HuH-7 (cell line): ENCODE measurements at regions not wholly inside any gene's neighbourhood (a gene's known extent, or its start where the extent isn't known, plus 50 kb on each side); places are given as distances from the start of the nearest gene placed in this dataset.
"Not testable (repeated sequence)": the region's sequence is repeated elsewhere in the genome, so short reads cannot be mapped to it uniquely, and the experiment has no call there.

Source experiments
- DNase-seq: peaks from one replicate; pipeline ENCODE4 v3.0.0; 2011; ENCODE audit warnings: low spot score

DNA sequence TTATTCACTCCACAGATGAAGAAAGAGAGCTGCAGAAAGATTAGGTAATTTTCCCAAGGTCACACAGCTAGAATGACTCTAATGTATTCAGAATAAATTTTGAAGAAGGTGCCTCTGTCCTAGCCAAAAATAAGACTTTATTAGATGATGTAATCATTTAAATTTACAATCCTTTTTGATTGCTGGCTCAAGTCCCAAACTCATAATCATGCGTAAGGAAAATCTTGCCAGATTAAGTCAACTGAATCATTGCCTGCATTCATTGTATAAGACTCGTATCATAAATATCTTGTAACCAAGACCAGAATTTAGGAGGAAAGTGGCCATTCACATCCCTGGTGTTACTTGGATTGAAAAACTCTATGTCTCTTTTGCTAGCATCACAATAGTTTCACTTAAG lies 53.1 kb upstream of the STK39 start:
- DNase-seq = no peak

DNA sequence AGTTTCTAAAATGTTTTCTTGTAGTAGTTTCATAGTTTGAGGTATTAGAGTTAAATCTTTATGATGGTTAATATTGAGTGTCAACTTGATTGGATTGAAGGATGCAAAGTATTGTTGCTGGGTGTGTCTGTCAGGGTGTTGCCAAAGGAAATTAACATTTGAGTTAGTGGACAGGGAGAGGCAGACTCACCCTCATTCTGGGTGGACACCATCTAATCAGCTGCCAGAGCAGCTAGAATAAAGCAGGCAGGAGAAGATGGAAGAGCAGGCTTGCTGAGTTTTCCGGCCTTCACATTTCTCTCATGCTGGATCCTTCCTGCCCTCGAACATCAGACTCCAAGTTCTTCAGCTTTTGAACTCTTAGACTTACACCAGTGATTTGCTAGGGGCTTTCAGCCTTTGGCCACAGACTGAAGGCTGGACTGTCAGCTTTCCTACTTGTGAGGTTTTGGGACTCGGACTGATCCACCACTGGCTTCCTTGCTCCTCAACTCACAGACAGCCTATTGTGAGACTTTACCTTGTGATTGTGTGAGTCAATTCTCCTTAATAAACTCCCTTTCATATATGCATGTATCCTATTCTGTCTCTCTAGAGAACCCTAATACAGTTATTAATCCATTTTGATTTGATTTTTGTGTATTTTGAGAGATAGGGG lies 56.8 kb upstream of the STK39 start:
- no peak for DNase-seq

DNA sequence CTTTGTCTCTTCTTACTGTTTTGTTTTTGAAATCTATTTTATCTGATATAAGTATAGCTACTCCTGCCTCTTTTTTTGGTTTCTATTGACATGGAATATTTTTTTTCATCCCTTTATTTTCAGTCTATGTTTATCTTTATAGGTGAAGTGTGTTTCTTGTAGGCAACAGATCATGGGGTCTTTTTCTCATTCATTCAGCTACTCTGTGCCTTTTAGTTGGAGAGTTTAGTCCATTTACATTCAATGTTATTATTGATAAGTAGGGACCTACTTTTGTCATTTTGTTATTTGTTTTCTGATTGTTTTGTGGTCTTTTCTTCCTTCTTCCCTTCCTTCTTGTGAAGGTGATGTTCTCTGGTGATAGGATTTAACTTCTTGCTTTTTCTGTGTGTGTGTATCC lies 60.0 kb upstream of the STK39 start:
- DNase-seq = no peak

DNA sequence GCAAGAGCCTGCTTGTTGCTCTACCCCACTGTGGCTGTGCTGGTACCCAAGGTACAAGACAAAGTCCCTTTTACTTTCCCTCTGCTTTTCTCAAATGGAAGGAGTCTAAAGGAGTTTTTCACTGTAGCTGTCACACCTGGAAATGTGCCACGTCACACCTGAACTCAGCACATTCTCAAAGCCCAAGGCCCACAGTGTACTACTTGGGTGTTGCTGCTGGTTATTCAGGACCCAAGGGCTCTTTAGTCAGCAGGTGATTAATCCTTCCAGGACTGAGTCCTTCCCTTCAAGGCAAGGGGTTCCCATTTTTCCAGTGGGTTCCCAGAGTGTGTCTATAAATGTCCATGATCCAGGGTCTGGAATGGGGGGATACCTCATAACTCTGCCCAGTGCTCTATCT lies 63.2 kb upstream of the STK39 start:
- DNase-seq = no peak

DNA sequence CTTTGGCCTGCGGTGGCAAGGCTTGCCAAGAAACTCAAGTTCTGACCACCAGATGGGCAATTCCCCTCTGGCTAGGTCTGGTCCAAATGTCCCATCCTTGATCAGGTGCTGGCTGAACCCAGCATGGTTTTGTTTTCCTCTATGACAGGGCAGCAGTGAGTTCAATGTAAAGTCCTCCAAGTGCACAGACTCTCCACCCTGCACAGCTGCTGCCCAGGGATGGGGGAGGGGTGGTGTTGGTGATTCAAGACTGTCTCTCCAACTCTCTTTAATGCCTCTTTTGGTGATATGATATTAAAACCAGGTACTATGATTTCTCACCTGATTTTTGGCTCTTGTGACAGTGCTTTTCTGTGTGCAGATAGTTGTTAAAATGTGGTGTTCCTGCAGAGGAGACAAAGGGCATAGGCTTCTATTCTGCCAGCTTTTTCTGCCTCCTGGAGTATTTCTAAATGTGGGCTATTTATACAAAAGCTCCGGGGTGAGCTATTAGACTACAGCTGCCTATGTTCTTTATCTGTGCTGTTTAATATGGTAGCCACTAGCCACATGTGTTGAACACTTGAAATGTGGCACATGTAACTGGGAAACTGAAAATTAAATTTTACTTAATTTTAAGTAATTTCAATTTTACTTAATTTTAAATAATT lies 64.0 kb upstream of the STK39 start:
- DNase-seq = no peak

DNA sequence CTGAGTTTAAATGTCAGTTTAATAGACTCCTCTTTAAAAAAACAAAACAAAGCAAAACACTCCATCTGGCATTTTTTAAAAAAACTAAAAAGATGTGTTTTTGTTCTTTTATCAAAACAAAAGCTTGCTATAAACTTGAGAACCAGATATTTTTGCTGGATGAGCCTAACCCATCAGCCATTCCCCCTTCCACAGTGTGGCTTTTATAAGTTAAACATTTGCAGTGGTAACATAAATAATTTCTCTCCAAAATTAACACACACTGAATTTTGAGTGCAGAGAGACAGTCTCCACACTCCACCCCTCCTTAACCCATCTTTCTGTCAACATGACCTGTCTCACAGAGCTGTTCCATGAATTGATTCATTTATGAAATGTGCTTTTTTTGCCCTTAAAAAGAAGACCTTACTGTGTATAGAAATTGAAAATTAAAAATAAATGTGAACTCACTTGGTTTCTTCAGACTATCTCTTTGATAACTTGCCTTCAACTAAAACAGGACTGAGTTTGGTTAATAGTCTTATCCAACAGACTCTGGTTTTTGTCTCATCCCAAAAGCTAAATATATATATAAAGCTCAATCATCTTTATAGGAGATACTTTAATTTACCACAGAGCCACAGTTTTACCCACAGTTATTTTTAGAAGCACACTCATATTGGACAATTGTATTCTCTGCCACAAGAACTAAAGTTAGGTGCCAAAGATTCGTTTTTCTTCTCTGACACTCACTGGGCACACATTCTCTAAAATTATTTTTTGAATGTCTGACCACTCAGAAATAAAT lies 64.8 kb upstream of the STK39 start:
- DNase-seq = no peak

DNA sequence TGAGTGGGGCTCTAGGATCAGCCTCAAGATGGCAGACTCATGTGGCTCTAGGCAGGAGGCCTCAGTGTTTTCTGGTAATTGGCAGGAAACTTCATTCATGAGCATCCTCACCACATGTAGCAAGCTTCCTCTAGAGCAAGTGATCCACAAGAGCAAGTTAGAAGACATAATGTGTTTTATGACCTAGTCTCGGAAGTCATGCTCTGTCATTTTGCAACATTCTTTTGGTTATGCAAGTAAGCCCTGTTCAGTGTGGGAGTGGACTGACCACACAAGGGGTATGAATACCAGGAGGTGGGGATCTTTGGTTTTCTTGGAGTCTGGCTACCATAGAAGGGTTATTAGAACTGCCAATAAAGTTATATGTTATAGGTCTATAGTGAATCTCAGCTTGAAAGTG lies 66.8 kb upstream of the STK39 start:
- DNase-seq = no peak

DNA sequence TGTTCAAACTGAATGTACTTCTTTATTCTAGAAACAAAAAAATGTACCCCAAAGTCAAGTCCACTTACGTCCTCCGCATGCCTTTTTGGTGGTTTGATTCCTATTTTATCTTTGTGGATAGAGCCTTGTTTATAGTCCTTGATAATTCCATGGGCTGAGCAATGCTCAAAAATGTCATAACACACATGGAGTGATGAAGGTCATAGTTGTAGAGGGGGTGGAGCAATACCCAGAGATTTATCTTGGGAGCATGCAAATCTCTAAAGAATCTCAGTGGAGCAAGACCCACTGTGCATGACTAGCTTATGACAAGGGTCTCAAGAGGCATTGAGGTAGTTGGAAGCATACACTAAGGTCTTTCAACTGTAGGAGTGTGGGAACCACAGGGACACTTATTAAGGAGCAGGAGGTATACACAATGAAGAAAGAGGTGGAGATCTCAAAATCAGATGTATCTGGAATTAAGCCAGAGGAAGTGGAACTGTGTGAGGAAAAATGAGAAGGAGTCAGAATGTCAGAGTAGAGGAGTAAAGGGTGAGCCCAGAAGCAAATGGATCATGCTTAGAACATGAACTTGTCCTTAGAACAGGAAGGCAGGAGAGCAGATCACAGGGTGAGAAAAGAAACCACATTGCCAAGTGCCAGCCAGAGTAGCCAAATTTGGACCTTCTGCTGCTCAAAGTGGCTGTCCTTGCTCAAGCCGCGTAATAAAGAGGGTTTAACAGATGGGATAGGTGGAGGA lies 68.1 kb upstream of the STK39 start:
- no peak for DNase-seq

DNA sequence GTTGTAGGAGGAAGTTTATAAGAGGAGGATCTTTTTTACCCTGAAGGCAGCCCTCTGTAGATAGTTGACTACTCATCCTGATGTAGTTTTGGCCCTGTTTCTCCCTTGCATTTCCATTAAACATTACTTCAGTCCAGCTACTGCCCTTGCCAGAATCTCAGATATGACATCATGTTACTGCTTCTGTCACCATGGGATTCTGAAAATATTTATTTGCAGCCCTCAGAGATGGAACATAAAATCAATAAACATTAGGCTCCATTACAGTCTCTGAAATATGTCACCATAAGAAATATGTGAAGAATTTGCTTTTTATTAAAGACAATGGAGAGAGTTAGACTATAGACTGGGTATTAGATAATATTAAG lies 68.7 kb upstream of the STK39 start:
- no peak for DNase-seq

DNA sequence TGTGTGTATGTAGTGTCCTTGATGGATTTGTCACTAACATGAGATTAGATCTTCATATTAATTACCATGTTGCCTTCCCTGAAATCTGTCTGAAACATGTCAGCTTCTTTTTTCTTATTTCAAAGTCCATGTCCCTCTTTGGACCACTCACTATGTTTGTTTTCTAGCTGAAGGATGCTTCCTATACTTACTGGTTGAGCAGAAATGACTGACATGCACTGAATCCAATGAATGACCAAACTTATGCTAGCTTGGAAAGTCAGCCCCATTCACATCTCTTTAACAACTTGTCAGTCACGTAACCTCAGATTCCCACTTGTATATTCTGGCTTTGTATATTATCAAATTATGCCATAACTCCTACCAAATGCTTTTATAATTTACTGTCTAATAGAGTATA lies 69.9 kb upstream of the STK39 start:
- no peak for DNase-seq

DNA sequence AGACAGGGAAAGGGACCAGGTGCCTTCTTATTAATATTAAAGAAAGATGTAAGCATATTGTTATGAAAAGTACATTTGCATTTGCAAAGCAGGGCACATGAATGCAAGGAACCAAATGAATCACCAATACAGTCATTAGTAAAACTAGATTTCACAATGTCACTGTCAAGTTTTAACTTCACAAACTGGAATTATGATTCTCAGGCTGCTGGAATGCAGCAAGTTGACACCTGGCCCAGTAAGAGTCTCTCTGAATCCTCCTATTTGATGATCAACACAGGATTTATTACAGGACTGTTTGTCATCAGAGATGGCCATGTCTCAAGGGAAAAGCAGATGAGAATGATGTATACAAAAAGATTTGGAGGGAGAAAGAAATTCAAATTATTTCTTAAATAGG lies 72.9 kb upstream of the STK39 start:
- no peak for DNase-seq

DNA sequence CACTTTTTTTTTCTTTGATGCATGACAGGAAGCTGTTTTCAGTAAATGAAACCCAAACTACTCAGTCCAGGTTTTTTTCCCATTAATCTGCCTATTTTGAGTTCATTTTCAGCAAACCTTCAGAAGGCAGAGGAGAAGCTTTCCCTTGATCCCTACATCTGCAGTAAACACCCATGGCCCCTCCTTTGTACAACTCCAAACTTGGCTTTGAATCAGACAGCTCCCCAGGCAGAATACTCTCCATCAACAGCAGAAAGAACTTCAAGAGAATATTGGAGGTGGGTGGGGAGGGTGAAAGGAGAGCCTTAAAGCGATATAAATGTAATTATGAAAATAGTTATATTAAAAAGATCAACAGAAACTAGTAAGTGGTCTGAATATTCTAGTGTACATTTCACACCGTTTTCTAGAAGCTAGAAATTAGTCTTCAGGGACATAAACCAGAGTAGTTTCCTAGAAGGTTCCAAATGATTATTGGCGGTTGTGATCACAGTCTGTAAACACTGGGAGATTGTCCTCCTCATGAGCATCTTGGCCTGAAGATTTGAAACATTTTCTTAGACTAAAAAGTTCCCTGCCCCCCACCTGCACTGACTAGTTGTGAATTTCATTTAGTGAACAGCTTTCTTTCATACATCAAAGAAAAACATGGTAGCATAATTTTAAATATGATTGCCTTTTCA lies 75.1 kb upstream of the STK39 start:
- no peak for DNase-seq

DNA sequence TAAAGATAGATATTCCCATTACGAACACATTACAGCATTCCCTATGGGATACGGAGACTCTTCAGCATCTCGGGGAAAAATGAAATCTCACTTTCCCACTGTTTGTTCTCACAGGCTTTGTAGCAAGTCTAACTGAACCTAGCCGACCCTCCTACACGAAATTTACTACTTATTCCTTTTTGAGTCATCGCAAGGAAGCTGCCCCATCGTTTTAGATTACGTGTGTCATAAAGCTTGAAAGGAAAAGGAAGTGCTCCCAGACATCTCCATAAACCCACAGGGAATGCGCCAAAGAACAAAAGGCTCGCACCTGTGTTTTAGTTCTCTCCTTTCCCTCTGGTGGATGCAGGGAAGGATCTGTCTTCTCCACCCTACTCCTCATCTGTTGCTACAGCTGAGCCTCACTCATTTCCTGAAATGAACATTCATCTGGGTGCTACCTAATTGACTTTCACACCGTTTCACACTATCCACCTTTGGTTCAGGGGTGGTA lies 76.2 kb upstream of the STK39 start:
- no peak for DNase-seq

DNA sequence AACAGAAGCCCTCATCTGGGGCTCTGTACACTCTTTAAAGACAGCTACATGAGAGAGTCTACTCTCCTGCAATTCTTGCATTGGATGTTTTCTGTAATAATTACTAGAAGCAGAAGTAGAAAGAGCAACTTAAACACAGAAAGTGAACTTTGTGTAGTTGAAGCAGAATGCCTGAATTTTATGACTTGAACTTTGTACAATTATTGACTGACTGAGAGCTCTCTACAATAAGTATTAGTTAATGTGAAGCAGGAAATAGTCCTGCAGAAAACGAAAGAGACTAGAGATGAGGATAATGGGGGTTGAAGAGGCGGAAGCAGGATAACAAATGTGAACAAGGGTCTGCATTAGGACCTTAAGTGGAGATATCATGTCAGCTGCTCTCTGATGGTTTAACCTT lies 79.2 kb upstream of the STK39 start:
- DNase-seq = peak; percentile 30

DNA sequence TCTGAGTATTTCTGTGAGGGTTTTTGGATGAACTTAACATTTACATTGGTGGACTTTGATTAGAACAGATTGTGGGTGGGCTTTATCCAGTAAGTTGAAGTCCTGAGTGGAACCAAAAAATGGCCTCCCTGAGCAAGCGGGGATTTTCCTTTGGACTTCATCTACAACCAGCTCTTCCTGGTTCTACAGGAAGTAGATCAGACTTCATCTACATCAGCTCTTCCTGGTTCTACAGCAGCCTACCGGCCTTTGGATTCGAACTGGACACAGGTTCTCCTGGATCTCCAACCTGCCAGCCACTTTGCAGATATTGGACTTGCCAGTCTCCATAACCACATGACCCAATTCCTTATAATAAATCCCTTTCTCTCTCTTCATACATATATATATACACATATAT lies 79.9 kb upstream of the STK39 start:
- no peak for DNase-seq

DNA sequence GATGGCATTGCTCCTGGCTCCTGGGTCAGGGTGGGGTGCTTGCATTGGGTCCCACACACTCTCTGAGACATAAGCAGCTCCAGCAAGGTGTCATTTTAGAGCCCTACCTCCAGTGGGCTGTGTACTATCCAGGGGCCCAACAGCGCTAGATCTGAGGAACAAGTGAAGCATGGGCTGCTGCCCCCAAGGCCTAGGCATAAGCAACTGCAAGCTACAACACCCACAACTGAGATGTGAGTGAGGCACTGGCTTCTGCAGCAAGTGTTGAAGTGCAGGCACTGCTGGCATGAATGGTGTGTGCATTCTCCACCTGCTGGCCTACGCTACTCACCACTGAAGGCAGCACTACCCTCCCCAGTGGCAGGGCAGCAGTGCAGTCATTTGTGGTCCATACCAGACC lies 81.0 kb upstream of the STK39 start:
- DNase-seq = peak; percentile 42

DNA sequence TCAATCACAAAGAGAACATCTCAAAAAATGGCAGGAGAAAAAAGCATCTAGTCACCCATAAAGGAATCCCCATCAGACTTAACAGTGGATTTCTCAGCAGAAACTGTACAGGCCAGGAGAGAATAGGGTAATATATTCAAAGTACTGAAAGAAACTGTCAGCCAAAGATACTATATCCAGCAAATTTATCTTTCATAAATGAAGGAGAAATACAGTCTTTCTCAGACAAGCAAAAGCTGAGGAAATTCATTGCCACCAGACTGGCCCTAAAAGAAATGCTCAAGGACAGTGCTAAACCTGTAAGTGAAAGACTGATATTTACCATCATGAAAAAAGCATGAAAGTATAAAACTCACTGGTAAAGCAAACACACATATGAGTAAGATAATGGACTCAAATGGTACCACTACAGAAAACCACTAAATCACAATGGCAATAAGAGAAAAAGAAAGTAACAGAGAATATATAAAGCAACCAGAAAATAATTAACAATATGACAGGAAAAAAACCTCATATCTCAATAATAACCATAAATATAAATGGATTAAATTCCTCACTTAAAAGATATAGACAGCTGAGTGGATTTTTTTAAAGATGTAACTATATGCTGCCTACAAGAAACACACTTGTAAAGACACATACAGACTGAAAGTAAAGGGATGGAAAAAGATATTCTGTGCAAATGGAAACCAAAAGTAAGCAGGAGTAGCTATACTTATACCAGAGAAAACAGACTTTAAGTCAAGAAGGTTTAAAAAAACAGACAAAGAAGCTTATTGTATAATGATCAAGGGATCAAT lies 83.4 kb upstream of the STK39 start:
- no peak for DNase-seq

DNA sequence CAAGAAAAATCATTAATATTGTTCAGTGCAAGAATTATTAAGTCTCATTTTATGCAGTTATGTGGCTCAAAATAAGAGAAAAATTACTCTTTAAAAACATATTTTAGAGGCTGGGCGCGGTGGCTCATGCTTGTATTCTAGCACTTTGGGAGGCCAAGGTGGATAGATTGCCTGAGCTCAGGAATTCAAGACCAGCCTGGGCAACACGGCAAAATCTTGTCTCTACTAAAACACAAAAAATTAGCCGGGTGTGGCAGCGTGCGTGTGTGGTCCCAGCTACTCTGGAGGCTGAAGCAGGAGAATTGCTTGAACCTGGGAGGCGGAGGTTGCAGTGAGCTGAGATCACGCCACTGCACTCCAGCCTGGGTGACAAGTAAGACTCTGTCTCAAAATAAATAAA lies 87.9 kb upstream of the STK39 start:
- DNase-seq = not testable (repeated sequence)

DNA sequence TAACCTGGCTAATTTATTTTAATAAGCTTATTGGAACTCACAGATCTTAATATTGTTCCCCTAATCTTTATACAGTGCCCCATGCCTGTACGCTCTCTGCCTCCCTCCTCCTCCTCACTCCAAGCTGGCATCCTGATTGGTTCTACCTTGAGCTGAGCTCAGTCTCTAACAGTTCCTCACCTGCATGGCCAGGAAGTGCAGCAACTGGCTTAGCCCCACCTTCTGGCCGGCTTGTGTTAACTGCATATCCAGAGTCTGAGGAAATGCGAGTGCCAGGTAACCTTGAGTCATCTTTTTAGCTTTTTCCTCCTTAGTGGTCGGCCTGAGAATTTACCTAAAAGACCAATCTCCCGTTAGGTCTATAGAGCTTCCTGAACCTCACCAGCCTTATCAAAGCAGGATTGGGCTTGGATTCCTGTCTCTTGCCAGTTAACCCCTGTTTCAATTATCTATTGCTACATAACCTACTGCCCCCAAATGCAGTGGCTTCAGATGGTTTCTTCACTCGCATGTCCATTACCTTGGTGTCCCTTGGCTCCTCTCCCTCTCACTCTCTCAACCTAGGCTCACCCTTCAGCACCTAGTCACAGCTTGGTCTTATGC lies 89.5 kb upstream of the STK39 start:
- DNase-seq = peak; percentile 69

DNA sequence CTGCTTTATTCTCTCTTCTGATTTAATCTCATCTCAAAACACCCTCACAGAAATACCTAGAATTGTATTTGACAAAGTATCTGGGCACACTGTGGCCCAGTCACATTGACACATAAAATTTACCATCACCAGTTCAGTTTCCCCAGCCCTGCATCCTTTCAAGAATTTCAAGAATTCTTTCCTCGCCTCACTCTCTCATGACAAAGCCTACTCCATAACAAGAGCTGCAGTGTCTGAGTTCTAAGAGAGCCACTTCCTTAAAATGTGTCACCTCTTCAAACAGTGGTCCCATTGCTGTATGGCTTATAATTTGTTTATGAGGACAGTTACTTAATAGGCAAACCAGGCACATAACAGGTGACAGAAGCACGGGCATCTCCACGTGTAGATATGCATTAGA lies 90.9 kb upstream of the STK39 start:
- DNase-seq = no peak
